Keratinocyte (primary cell): ENCODE measurements at regions not wholly inside any gene's neighbourhood (a gene's known extent, or its start where the extent isn't known, plus 50 kb on each side); places are given as distances from the start of the nearest gene placed in this dataset.

Experiments used
- DNase-seq: peaks from one replicate; pipeline ENCODE4 v3.0.0-alpha.2; 2011; ENCODE audit warnings: low read depth, missing footprints, low spot score
- FAIRE-seq: peaks from 2 replicates; lab custom pipeline; 2011; peaks lifted over from hg19 to GRCh38; lab: Jason Lieb, UNC
- H2AFZ ChIP-seq: 2 replicates; pipeline ENCODE4 v1.6.0; 2012; ENCODE audit warnings: low read length, control low read depth, inconsistent platforms; ENCODE audit not compliant: control insufficient read depth
- H3K27ac ChIP-seq: 2 replicates; pipeline ENCODE4 v1.5.1; 2011; ENCODE audit warnings: low read length; ENCODE audit not compliant: control insufficient read depth, insufficient read depth
- H3K27me3 ChIP-seq: 3 replicates; pipeline ENCODE4 v1.6.0; 2011; ENCODE audit warnings: low read length; ENCODE audit not compliant: control insufficient read depth, insufficient read depth; ENCODE audit errors: extremely low read depth
- H3K36me3 ChIP-seq, 2 experiments: 2 replicates in 1 of 2; 3 replicates in 1 of 2; pipeline ENCODE4 v1.5.1; 2011; ENCODE audit warnings: low read length in 2 of 2, mild to moderate bottlenecking in 1 of 2; ENCODE audit not compliant: control insufficient read depth in 2 of 2, insufficient read depth in 2 of 2; ENCODE audit errors: extremely low read depth in 1 of 2
- H3K4me1 ChIP-seq: 3 replicates; pipeline ENCODE4 v1.5.1; 2011; ENCODE audit warnings: low read length; ENCODE audit not compliant: control insufficient read depth, insufficient read depth; ENCODE audit errors: extremely low read depth
- H3K4me2 ChIP-seq: 3 replicates; pipeline ENCODE4 v1.6.0; 2011; ENCODE audit warnings: low read depth, low read length; ENCODE audit not compliant: control insufficient read depth, insufficient read depth; ENCODE audit errors: extremely low read depth
- H3K4me3 ChIP-seq, 3 experiments: fragments of 200-600 bp in 1 of 3; sonication (generic) in 1 of 3; 2 replicates in 2 of 3; 3 replicates in 1 of 3; pipeline ENCODE4 v1.5.1; 2011 to 2016; ENCODE audit warnings: low read length in 3 of 3, mild to moderate bottlenecking in 3 of 3, control low read depth in 2 of 3, inconsistent platforms in 1 of 3, low read depth in 1 of 3, mixed read lengths in 1 of 3, mixed run types in 1 of 3, moderate library complexity in 1 of 3; ENCODE audit not compliant: control insufficient read depth in 2 of 3, insufficient read depth in 2 of 3; ENCODE audit errors: extremely low read depth in 1 of 3
- H3K79me2 ChIP-seq: 2 replicates; pipeline ENCODE4 v1.6.0; 2012; ENCODE audit warnings: low read length; ENCODE audit not compliant: control insufficient read depth, insufficient read depth
- H3K9ac ChIP-seq: 3 replicates; pipeline ENCODE4 v1.6.0; 2011; ENCODE audit warnings: low read length; ENCODE audit not compliant: control insufficient read depth, insufficient read depth; ENCODE audit errors: extremely low read depth
- H3K9me1 ChIP-seq: 3 replicates; pipeline ENCODE4 v1.6.0; 2011; ENCODE audit warnings: low read length; ENCODE audit not compliant: control insufficient read depth, insufficient read depth; ENCODE audit errors: extremely low read depth
- H3K9me3 ChIP-seq: 2 replicates; pipeline ENCODE4 v1.5.1; 2012; ENCODE audit warnings: low read depth, low read length; ENCODE audit not compliant: control insufficient read depth
- H4K20me1 ChIP-seq: 3 replicates; pipeline ENCODE4 v1.6.0; 2011; ENCODE audit warnings: low read length; ENCODE audit not compliant: control insufficient read depth, insufficient read depth; ENCODE audit errors: extremely low read depth
- CTCF ChIP-seq, 3 experiments: IDR thresholded peaks in 1 of 3; conservative IDR thresholded peaks in 1 of 3; optimal IDR thresholded peaks in 1 of 3; 2 replicates in 2 of 3; 3 replicates in 1 of 3; pipeline versions ENCODE3 to v1.5.1; 2011; ENCODE audit warnings: low read length in 3 of 3, mild to moderate bottlenecking in 3 of 3, moderate library complexity in 2 of 3, control low read depth in 1 of 3, inconsistent platforms in 1 of 3; ENCODE audit not compliant: insufficient read depth in 2 of 3; ENCODE audit errors: extremely low read depth in 1 of 3
- EZH2 ChIP-seq: IDR thresholded peaks from one replicate; pipeline ENCODE4 v1.6.1; 2012; ENCODE audit warnings: inconsistent platforms, mild to moderate bottlenecking, low read length, moderate library complexity
- dilution Hi-C: fragments of 300-500 bp; cut with MboI; formaldehyde crosslinking; loops from one replicate; pipeline ENCODE4 v1.7.0; 2020; ENCODE audit warnings: low sequenced_read_pairs; ENCODE audit not compliant: extremely low pct_ligation_motif_present

- FAIRE-seq (no peak), DNase-seq (no peak)
- no peak overlapping the region for H3K4me2 ChIP-seq
- H3K9me1 ChIP-seq, result no peaks in the 10 kb centered on the region
- TF ChIP-seq CTCF (optimal IDR thresholded peaks at IDR 0.05 in 1 of 3, IDR thresholded peaks at IDR 0.05 in 1 of 3, conservative IDR thresholded peaks at IDR 0.05 in 1 of 3; ENCODE audit: extremely low read depth in 1 of 3, insufficient read depth in 2 of 3, low read length in 3 of 3), result no peak
- no peak for TF ChIP-seq EZH2
- H3K36me3 ChIP-seq, result no peaks in the 10 kb centered on the region
- dilution Hi-C loops, result no loop called here
- no peaks in the 10 kb centered on the region for H3K9me3 ChIP-seq
- H4K20me1 ChIP-seq, result no peaks in the 10 kb centered on the region
- H3K27me3 ChIP-seq, result no peaks in the 10 kb centered on the region
- no peaks in the 10 kb centered on the region for H3K4me1 ChIP-seq
- no peak overlapping the region for H2AFZ ChIP-seq
- H3K4me3 ChIP-seq, result no peak overlapping the region
- no peak overlapping the region for H3K27ac ChIP-seq
- H3K9ac ChIP-seq, result no peak overlapping the region
- no peaks in the 10 kb centered on the region for H3K79me2 ChIP-seq
These were observed 472.0 kb downstream of the CD109 start for GRCh38 chr6:74167976-74168375.

GRCh38 chr6:74167511-74167910 lies 471.5 kb downstream of the CD109 start:
- no peak overlapping the region for H3K27ac ChIP-seq
- FAIRE-seq (no peak), DNase-seq (no peak)
- no peak overlapping the region for H3K4me2 ChIP-seq
- H3K4me3 ChIP-seq, result no peak overlapping the region
- H3K9me3 ChIP-seq, result no peaks in the 10 kb centered on the region
- H3K9me1 ChIP-seq, result no peaks in the 10 kb centered on the region
- dilution Hi-C loops, result no loop called here
- no peak overlapping the region for H3K9ac ChIP-seq
- no peaks in the 10 kb centered on the region for H3K79me2 ChIP-seq
- H2AFZ ChIP-seq, result no peak overlapping the region
- H4K20me1 ChIP-seq, result no peaks in the 10 kb centered on the region
- H3K4me1 ChIP-seq, result no peaks in the 10 kb centered on the region
- TF ChIP-seq CTCF (optimal IDR thresholded peaks at IDR 0.05 in 1 of 3, IDR thresholded peaks at IDR 0.05 in 1 of 3, conservative IDR thresholded peaks at IDR 0.05 in 1 of 3; ENCODE audit: extremely low read depth in 1 of 3, insufficient read depth in 2 of 3, low read length in 3 of 3) (no peak), EZH2 (no peak)
- H3K27me3 ChIP-seq, result no peaks in the 10 kb centered on the region
- H3K36me3 ChIP-seq, result no peaks in the 10 kb centered on the region
